Caco-2 (cell line): ENCODE measurements at regions not wholly inside any gene's neighbourhood (a gene's known extent, or its start where the extent isn't known, plus 50 kb on each side); places are given as distances from the start of the nearest gene placed in this dataset.

Experiments
- BruUV-seq: library from RNA; stranded (reverse); fragments of 400-500 nt; replicated peaks from 2 replicates; lab custom pipeline; 2021; lab: Mats Ljungman, UMichigan
- CTCF ChIA-PET: fragments of 300-600 bp; sonication (Branson Sonifier 250); formaldehyde crosslinking; loops from one replicate; lab custom pipeline; 2022; ENCODE audit warnings: antibody characterized with exemption; lab: Charles Lee
- POLR2A ChIA-PET: fragments of 300-600 bp; sonication (Branson Sonifier 250); formaldehyde crosslinking; loops from one replicate; lab custom pipeline; 2022; ENCODE audit warnings: antibody characterized with exemption; lab: Charles Lee
- DNase-seq, 2 experiments: peaks; one replicate each; pipeline versions ENCODE4 v3.0.0 to v3.0.0-alpha.2; 2020 to 2022
- H3K27me3 ChIP-seq: replicated peaks from 2 replicates; pipeline ENCODE4 v1.6.0; 2011; ENCODE audit warnings: low read length; ENCODE audit not compliant: control insufficient read depth, insufficient read depth
- H3K36me3 ChIP-seq: 2 replicates; pipeline ENCODE4 v1.5.1; 2011; ENCODE audit warnings: low read length; ENCODE audit not compliant: control insufficient read depth, insufficient read depth
- H3K4me1 ChIP-seq: fragments of 250-450 bp; sonication (Bioruptor Pico); 2 replicates; pipeline ENCODE4 v1.5.1; 2020; ENCODE audit warnings: mild to moderate bottlenecking
- H3K4me3 ChIP-seq: 2 replicates; pipeline ENCODE4 v1.5.1; 2011; ENCODE audit warnings: low read depth, mild to moderate bottlenecking, control low read depth, low read length
- H3K9me3 ChIP-seq: fragments of 250-450 bp; sonication (Bioruptor Pico); 2 replicates; pipeline ENCODE4 v1.5.1; 2020; ENCODE audit warnings: mild to moderate bottlenecking, moderate library complexity
- H3K27ac Mint-ChIP-seq: one replicate; pipeline ENCODE4 v1.8.0; 2022; ENCODE audit warnings: mixed read lengths; ENCODE audit not compliant: unreplicated experiment
- H3K27me3 Mint-ChIP-seq: one replicate; pipeline ENCODE4 v1.8.0; 2022; ENCODE audit warnings: mixed read lengths; ENCODE audit not compliant: insufficient read depth, unreplicated experiment
- H3K36me3 Mint-ChIP-seq: one replicate; pipeline ENCODE4 v1.8.0; 2022; ENCODE audit warnings: mild to moderate bottlenecking, mixed read lengths; ENCODE audit not compliant: insufficient read depth, unreplicated experiment
- H3K4me1 Mint-ChIP-seq: one replicate; pipeline ENCODE4 v1.8.0; 2022; ENCODE audit warnings: low read depth, mixed read lengths; ENCODE audit not compliant: unreplicated experiment
- H3K4me3 Mint-ChIP-seq: one replicate; pipeline ENCODE4 v1.8.0; 2022; ENCODE audit warnings: mild to moderate bottlenecking, moderate library complexity, mixed read lengths; ENCODE audit not compliant: unreplicated experiment
- H3K9me3 Mint-ChIP-seq: one replicate; pipeline ENCODE4 v1.8.0; 2022; ENCODE audit warnings: mixed read lengths; ENCODE audit not compliant: unreplicated experiment
- intact Hi-C: fragments of 100-400 bp; cut with micrococcal nuclease; formaldehyde crosslinking; loops from one replicate; pipeline ENCODE4 v1.10.0; 2022; ENCODE audit not compliant: unreplicated experiment
- TF ChIP-seq, protein P1 (sequence below), 2 experiments: fragments of 200-600 bp in 1 of 2; IDR thresholded peaks; 1 replicate in 1 of 2; 2 replicates in 1 of 2; pipeline versions ENCODE4 v1.5.1 to v1.8.0; 2011 to 2022; ENCODE audit warnings: antibody characterized with exemption in 1 of 2, control low read depth in 1 of 2, inconsistent platforms in 1 of 2, low read depth in 1 of 2, low read length in 1 of 2, mild to moderate bottlenecking in 1 of 2, moderate library complexity in 1 of 2; ENCODE audit not compliant: insufficient read depth in 1 of 2, severe bottlenecking in 1 of 2, unreplicated experiment in 1 of 2

DNA sequence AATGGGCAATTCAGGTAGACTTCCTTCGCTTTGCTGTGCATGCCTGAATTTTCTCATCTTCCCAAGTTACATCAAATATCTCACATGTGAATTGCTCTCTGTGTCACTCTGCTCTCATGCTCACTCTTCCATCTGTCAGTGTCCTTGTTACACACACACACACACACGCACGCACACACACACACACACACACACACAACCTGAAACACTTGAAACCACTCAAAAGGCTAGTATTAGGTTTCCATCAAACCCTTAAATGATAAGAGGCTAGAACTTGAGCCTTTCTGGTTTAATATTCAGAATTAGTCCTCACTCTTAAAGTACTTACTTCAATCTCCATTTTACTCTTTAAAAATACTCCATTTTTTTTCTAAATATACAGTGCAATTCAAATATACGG lies 282.4 kb downstream of the C11orf87 start:
- no peak for DNase-seq
- no peaks in the 10 kb centered on the region for H3K36me3 Mint-ChIP-seq
- BruUV-seq = no TSS peak

DNA sequence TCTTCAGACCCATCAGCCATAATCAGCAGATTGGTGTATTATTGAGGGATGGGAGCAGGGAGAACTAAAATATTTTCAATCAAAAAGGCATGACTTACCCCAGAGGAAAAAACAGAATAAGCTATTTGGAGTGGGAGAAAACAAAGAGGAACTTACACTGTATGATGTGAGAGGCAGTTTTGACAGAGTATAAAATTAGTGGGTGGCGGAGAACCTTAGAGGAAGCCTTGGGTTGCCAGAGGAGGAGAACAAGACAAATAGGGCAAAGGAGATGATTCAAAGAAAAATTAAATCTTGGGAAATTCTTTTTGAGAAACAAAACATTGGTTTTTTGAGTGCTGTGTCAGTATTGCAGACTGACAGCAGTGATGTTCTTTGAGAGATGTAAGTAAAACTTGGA lies 285.0 kb downstream of the C11orf87 start:
- intact Hi-C loops = no loop called here
- no peaks in the 10 kb centered on the region for H3K36me3 ChIP-seq
- peaks cover 11% of the 10 kb centered on the region for H3K27me3 Mint-ChIP-seq
- H3K4me1 ChIP-seq = no peaks in the 10 kb centered on the region
- H3K4me3 Mint-ChIP-seq = no peak overlapping the region
- H3K9me3 Mint-ChIP-seq = no peaks in the 10 kb centered on the region
- POLR2A ChIA-PET = no interaction called here
- DNase-seq = no peak
- TF ChIP-seq, protein P1, sequence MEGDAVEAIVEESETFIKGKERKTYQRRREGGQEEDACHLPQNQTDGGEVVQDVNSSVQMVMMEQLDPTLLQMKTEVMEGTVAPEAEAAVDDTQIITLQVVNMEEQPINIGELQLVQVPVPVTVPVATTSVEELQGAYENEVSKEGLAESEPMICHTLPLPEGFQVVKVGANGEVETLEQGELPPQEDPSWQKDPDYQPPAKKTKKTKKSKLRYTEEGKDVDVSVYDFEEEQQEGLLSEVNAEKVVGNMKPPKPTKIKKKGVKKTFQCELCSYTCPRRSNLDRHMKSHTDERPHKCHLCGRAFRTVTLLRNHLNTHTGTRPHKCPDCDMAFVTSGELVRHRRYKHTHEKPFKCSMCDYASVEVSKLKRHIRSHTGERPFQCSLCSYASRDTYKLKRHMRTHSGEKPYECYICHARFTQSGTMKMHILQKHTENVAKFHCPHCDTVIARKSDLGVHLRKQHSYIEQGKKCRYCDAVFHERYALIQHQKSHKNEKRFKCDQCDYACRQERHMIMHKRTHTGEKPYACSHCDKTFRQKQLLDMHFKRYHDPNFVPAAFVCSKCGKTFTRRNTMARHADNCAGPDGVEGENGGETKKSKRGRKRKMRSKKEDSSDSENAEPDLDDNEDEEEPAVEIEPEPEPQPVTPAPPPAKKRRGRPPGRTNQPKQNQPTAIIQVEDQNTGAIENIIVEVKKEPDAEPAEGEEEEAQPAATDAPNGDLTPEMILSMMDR (IDR thresholded peaks at IDR 0.05; ENCODE audit: insufficient read depth in 1 of 2, low read depth in 1 of 2, low read length in 1 of 2, severe bottlenecking in 1 of 2, unreplicated experiment in 1 of 2) = no peak
- H3K27me3 ChIP-seq = no peaks in the 10 kb centered on the region
- no peak overlapping the region for H3K27ac Mint-ChIP-seq
- CTCF ChIA-PET = no interaction called here
- H3K4me3 ChIP-seq = no peak overlapping the region
- no peaks in the 10 kb centered on the region for H3K4me1 Mint-ChIP-seq
- BruUV-seq = no TSS peak
- H3K9me3 ChIP-seq = no peaks in the 10 kb centered on the region
- no peaks in the 10 kb centered on the region for H3K36me3 Mint-ChIP-seq

More for the DNA sequence above, 282.4 kb downstream of the C11orf87 start:
- Histone ChIP-seq H3K4me1 (no peaks in the 10 kb centered on the region), H3K9me3 (no peaks in the 10 kb centered on the region), H3K27me3 (no peaks in the 10 kb centered on the region), H3K36me3 (no peaks in the 10 kb centered on the region), H3K4me3 (no peak overlapping the region)
- no peaks in the 10 kb centered on the region for H3K4me1 Mint-ChIP-seq
- TF ChIP-seq, protein P1 (IDR thresholded peaks at IDR 0.05; ENCODE audit: insufficient read depth in 1 of 2, low read depth in 1 of 2, low read length in 1 of 2, severe bottlenecking in 1 of 2, unreplicated experiment in 1 of 2) = no peak
- peaks cover 10% of the 10 kb centered on the region for H3K27me3 Mint-ChIP-seq
- ChIA-PET POLR2A (no interaction called here), CTCF (no interaction called here)
- H3K4me3 Mint-ChIP-seq = no peak overlapping the region
- no peak overlapping the region for H3K27ac Mint-ChIP-seq
- intact Hi-C loops = no loop called here
- no peaks in the 10 kb centered on the region for H3K9me3 Mint-ChIP-seq

DNA sequence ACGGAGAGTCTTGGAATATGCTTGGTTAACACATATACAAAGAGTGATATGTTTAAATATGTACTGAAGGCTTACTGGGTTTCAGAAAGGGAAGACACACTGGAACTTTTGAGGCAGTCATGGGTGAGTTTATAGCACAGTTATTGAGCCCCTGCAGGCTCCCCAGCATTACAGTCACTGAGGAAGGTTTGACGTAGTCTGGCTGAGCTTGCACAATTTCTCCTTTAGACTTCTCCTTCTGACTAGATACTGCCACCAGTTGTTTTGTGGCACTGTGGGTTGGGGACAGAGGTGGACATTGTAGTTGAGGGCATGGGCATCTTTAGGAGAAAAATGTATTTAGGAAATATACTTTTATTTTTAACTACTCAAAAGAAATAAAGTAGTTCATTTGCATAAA lies 285.4 kb downstream of the C11orf87 start:
- Histone ChIP-seq H3K4me3 (no peak overlapping the region), H3K4me1 (no peaks in the 10 kb centered on the region), H3K36me3 (no peaks in the 10 kb centered on the region), H3K9me3 (no peaks in the 10 kb centered on the region), H3K27me3 (no peaks in the 10 kb centered on the region)
- Mint-ChIP-seq H3K27me3 (peaks cover 11% of the 10 kb centered on the region), H3K9me3 (no peaks in the 10 kb centered on the region), H3K36me3 (no peaks in the 10 kb centered on the region), H3K27ac (no peak overlapping the region), H3K4me3 (no peak overlapping the region), H3K4me1 (no peaks in the 10 kb centered on the region)
- DNase-seq = no peak
- ChIA-PET CTCF (no interaction called here), POLR2A (no interaction called here)
- TF ChIP-seq, protein P1 (IDR thresholded peaks at IDR 0.05; ENCODE audit: insufficient read depth in 1 of 2, low read depth in 1 of 2, low read length in 1 of 2, severe bottlenecking in 1 of 2, unreplicated experiment in 1 of 2) = no peak
- intact Hi-C loops = no loop called here
- BruUV-seq = no TSS peak
